ENCODE measurements at regions not wholly inside any gene's neighbourhood (a gene's known extent, or its start where the extent isn't known, plus 50 kb on each side); places are given as distances from the start of the nearest gene placed in this dataset.

DNA sequence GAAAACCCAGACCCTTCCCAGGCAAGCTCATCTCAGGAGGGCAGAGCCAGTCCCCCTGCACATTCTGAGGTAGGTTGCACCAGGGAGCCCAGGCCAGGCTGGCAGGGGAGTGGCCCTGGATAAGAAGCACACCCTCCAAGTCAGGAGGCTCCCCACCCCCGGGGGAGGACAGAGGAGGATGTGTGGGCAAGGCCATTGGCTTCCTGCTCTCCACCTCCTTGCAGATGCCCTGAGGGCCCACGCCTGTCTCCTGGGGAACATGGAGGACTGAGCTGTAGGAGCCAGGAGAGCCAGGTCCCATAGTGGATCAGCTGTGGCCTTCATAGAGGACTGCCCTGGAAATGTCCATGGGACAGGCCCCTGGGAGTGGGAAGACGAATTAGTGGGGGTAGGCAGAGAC is 126.7 kb downstream of the IRF8 start:
- Histone ChIP-seq H3K4me3 (no peak overlapping the region), H3K36me3 (no peaks in the 10 kb centered on the region), H3K9ac (ENCODE audit: low read depth in 2 of 2, low read length in 2 of 2) (no peak overlapping the region), H3K9me3 (no peaks in the 10 kb centered on the region), H3K4me1 (peaks cover 10% of the 10 kb centered on the region), H3K27me3 (no peaks in the 10 kb centered on the region), H3K27ac (no peak overlapping the region)
- intact Hi-C loops (cut with DNase I), result no loop called here
- DNase-seq, result no peak
- TF ChIP-seq, protein P1, sequence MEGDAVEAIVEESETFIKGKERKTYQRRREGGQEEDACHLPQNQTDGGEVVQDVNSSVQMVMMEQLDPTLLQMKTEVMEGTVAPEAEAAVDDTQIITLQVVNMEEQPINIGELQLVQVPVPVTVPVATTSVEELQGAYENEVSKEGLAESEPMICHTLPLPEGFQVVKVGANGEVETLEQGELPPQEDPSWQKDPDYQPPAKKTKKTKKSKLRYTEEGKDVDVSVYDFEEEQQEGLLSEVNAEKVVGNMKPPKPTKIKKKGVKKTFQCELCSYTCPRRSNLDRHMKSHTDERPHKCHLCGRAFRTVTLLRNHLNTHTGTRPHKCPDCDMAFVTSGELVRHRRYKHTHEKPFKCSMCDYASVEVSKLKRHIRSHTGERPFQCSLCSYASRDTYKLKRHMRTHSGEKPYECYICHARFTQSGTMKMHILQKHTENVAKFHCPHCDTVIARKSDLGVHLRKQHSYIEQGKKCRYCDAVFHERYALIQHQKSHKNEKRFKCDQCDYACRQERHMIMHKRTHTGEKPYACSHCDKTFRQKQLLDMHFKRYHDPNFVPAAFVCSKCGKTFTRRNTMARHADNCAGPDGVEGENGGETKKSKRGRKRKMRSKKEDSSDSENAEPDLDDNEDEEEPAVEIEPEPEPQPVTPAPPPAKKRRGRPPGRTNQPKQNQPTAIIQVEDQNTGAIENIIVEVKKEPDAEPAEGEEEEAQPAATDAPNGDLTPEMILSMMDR (IDR thresholded peaks at IDR 0.05), result no peak

DNA sequence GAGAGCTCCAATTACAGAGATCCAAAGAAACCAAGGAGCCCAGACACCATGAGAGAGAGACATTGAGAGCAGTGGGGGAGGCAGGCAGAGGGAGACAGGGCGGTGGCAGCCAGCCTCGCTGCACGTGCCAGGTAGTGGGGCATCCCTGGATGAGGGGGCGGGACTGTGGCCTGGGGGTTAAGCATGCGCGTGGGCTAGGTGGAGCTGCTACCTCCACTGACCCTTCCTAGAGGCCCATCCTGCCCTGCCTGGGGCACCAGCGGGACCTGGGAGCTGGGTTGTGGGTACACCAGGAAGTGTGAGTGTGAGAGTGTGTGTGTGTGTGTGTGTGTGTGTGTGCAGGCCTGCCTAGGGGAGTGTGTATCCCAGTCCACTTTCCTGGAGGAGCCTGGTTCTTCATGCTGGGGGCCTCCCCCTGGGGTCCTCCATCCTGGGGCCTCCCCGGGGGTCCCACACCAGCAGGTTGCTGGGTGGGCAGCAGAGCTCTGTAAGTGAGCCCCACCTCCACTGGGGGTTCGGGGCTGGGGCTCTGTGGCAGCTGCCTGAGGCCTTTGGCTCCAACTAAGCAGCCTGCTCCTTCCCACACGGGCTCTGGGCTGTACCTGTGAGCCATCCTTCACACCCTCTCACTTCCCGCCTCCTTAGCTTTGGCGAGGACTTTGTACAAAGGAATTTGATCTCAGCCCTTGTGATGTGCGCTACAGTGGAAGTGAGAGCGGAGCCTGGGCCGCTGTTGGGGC is 127.4 kb downstream of the IRF8 start:
- Histone ChIP-seq H3K9me3 (no peaks in the 10 kb centered on the region), H3K4me3 (no peak overlapping the region), H3K9ac (ENCODE audit: low read depth in 2 of 2, low read length in 2 of 2) (no peak overlapping the region), H3K27ac (no peak overlapping the region), H3K36me3 (no peaks in the 10 kb centered on the region), H3K27me3 (no peaks in the 10 kb centered on the region), H3K4me1 (peaks cover 10% of the 10 kb centered on the region)
- DNase-seq, result peak; percentile 75
- TF ChIP-seq, protein P1 (IDR thresholded peaks at IDR 0.05), result no peak
- intact Hi-C loops (cut with DNase I), result no loop called here

DNA sequence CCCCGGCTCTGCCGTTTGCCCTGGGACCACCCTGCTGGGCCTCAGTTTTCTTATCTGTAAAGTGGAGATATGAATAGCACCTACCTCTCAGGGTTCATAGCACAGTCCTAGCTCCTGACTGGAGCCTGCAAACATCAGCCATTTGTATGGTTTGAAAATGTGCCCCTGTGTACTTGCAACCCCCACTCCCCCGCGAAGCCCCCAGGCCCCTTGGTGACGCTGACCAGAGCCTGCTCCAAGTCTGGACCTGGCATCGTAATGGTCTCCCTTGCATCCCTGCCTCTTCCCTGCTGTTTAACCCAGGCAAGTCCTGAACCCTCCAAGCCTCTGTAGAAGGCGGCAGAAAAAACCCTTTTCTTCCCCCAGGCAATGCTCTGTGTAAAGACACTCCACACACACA is 128.0 kb downstream of the IRF8 start:
- intact Hi-C loops (cut with DNase I), result no loop called here
- no peaks in the 10 kb centered on the region for H3K36me3 ChIP-seq
- H3K27ac ChIP-seq, result no peak overlapping the region
- no peak overlapping the region for H3K4me3 ChIP-seq
- H3K27me3 ChIP-seq, result no peaks in the 10 kb centered on the region
- no peak for DNase-seq
- H3K4me1 ChIP-seq, result peaks cover 10% of the 10 kb centered on the region
- TF ChIP-seq, protein P1 (IDR thresholded peaks at IDR 0.05), result no peak
- H3K9ac ChIP-seq (ENCODE audit: low read depth in 2 of 2, low read length in 2 of 2), result no peak overlapping the region
- H3K9me3 ChIP-seq, result no peaks in the 10 kb centered on the region

DNA sequence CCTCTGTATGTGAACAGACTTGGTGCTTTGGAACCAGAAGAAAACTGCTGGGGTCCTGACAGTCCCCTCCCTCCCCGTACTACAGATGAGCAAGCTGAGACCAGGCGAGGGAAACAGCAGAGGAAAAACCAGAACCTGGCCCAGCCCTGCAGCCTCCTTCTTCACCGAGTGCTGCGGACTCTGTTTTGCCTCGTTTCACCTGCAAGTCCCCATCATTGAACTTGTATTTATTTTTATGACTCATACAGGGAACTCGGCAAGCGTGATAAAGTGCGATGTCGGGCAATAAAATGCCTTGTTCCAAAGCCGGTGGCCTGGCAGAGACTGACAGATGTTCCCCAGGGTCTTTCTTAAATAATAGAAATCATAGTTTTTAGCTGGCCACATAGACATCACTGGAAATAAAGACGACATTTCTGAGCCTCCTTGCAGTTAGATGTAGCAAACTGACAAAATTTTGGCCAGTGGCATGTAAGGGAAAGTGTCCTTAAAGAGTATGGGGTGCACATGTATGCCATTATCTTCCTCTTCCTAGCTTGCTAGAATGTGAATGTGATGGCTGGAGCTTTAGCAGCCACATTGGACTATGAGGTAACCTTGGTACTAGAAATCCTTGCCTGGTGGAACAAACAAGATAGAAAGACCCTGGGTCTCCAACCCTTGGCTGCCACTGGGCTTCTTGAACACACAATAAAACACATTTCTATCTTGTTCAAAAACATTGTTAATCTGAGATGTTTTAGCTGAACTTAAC is 128.6 kb downstream of the IRF8 start:
- Histone ChIP-seq H3K27ac (no peak overlapping the region), H3K4me3 (no peak overlapping the region), H3K4me1 (peaks cover 10% of the 10 kb centered on the region), H3K9ac (ENCODE audit: low read depth in 2 of 2, low read length in 2 of 2) (no peak overlapping the region), H3K27me3 (no peaks in the 10 kb centered on the region), H3K9me3 (no peaks in the 10 kb centered on the region), H3K36me3 (no peaks in the 10 kb centered on the region)
- intact Hi-C loops (cut with DNase I), result no loop called here
- peak; percentile 70 for DNase-seq
- TF ChIP-seq, protein P1 (IDR thresholded peaks at IDR 0.05), result no peak

DNA sequence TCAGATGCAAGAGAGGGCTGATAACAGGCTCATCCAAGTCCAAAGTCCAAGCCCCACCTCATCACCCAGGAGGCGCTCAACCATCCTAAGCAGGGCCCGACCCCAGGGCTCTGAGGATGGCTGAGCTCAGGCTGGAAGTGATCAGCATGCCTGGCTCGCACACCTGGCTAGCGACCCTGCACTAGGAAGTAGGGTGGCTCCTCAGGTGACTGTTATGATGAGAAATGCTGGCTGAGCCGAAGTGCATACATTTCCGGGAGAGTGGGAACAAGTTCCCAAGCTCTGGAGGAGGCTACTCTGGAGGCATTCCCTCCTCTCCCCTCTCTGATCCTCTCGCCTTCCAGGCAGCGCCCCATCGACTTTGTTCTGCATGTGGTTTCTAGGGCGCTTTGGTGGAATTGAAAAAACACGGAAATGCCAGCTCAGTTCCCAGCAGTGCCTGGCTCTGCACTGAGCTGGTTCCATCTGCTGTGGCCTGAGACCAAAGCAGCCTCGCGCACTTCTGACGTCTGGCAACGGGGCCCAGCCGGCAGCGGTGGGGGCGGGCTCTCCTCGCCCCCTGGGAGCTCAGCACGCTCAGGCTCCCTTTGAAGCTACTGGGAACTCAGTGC is 130.3 kb downstream of the IRF8 start:
- Histone ChIP-seq H3K9ac (ENCODE audit: low read depth in 2 of 2, low read length in 2 of 2) (peak overlapping the region; percentile 33 to 36), H3K9me3 (no peaks in the 10 kb centered on the region), H3K36me3 (no peaks in the 10 kb centered on the region), H3K4me1 (peaks cover 10% of the 10 kb centered on the region), H3K4me3 (no peak overlapping the region), H3K27ac (no peak overlapping the region), H3K27me3 (no peaks in the 10 kb centered on the region)
- TF ChIP-seq, protein P1 (IDR thresholded peaks at IDR 0.05), result no peak
- intact Hi-C loops (cut with DNase I), result no loop called here
- peak; percentile 66 for DNase-seq

Data from colonic mucosa (tissue), 4 donors.